Activated gamma-delta T cell (primary cell): ENCODE measurements at regions not wholly inside any gene's neighbourhood (a gene's known extent, or its start where the extent isn't known, plus 50 kb on each side); places are given as distances from the start of the nearest gene placed in this dataset.

ENCODE experiments used
- DNase-seq: peaks from one replicate; lab custom pipeline; 2025; lab: John Stamatoyannopoulos, UW

- no peak for DNase-seq
Measured at GRCh38 chr15:31828594-31828993, 201.7 kb upstream of the CHRNA7 start.

DNA sequence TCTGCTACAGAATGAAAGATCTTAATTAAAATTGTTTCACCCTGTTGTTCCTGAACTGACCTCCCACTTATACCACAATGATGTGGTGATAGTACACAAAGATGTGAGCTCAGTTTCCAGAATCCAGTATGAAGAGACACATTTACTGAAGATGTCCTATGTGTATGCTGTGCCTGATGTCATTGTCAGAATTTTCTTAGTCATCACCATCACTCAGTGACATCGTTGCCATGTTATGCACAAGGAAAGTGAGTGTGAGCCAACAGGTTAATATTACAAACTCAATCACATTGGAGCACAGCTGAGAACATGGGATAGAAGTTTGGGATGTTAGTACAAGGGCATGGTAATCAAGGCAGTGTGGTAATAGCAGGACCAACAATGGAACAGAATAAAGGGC, 199.7 kb upstream of the CHRNA7 start:
- DNase-seq = no peak

DNA sequence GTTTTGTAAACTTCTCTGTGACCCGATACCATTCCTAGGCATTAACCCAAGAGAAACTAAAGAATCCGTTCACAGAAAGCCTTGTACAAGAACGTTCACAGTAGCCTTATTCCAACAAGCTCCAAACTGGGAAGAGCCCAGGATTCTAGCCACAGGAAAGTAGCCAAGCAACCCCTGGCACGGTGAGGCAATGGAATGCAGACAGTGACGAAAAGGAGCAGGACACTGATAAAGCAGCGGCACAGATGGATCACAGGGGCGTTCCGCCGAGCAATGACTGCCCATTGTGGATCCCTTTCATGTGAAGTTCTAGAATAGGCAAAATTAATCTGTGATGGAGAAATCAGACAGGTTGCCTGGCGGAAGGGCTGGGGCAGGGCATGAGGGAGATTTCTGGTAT, 198.7 kb upstream of the CHRNA7 start:
- no peak for DNase-seq

DNA sequence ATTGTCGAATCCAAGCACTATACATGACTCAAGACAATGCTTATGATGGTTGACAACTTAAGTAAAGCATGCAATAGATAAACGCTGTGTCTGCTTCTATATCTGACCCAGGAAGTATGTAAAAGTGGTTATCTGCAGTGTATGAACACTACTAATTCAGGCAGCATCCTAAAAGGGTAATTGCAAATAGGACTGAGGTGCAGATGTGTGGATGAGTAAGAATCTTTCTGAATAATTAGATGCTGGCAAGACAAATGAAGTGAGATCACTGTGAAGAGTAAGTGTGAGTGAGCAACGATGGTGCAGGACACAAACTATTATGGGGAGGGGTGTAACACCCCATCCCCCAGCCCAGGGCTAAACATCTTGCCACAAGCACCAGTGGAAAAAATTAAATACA, 195.7 kb upstream of the CHRNA7 start:
- no peak for DNase-seq

DNA sequence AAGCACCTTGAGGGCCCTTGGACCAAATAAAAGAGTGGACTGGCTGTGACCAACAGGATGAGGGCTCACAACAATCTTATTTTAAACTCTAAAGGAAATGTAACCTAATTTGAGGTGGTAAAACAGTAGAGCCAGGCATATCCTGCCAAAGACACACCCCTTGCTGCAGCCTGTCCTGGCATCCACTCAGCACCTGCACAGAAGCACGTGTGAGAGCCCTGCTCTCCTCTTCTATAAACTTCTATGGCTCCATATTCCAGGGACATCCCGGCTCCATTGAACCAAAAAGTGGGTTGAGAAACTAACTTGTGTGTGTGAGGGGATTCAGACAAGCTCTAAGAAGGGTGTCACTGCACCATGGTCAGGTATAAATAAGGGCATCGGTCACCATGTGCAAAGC, 190.9 kb upstream of the CHRNA7 start:
- DNase-seq = no peak

- DNase-seq = no peak
Measured at GRCh38 chr15:31840849-31841476, 189.4 kb upstream of the CHRNA7 start.

DNA sequence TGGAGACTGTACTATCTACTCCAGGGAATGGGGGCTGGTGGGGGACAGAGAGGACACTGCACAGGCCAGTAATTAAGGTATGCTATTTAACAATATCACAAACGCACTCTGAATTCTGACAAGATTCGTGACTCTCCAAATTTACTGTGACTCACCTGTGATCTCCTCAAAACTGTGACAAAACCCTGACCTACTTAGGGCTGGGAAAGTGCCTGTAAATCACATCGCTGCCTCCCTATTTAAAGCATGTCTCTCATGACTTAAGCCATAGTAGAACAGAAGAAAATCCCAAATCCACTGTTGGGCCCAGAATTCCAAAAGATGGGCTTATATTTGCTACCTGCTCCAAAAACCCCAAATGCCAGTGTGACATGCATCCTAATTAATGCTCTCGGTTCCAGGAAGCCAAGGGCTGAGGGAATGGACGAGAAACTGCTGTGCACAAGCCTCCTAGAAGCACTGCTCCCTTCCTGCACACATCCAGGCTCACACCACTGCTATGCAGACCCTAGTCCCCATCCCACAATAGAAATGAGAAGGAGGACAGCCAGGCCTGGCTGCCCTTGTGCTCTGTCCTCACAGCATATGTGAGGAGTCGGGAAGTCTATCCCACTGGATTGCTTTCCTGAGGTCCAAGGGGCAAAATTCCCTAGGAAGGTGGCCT, 187.7 kb upstream of the CHRNA7 start:
- no peak for DNase-seq

DNA sequence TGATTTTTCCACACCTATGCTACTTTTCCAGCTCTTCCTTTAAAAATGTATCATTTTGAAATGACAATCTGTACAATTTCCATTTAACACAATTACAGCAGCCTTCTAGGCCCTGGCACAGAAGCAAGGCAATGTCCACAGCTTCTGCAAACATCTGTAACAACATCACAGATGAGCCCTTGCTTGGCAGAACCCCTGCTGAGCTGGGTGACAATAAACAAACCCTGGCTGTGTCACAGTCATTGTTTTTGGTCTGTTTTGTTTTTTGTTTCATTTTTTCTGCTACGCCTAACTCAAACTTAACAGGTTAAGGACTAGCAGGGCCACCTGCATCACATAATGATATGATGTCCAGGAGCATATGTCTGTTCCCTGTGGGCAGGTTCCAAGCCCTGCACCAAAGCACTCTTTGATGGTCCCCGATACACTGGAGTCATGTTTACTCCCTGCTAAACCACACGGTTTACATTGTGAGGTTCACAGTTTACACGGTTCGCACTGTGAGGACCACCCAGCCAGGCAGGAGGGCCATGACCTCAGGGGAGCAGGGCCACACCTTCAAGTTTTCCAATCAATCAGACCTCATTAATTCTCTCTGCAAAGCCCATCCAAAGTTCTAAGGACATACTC, 186.8 kb upstream of the CHRNA7 start:
- no peak for DNase-seq

DNA sequence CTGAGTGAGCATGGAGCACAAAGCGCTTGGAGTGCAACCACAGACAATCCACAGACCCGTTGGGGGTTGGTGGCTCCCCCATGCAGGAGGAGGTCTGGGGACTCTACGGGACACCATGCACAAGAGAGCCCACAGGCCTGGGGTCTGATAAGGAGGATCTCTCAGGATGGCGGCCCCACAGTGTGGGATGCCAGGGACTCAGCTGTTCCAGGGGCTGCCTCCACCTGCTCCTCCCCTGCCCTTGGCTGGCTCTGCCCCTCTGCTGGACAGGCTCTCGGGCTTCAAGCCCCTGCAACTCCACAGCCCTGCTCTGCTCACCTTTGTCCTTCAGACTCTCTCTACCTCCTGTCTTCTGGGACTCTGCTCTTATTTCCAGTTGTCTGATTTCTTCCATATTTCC, 184.5 kb upstream of the CHRNA7 start:
- DNase-seq = no peak

- no peak for DNase-seq
Measured at GRCh38 chr15:31847961-31848360, 182.4 kb upstream of the CHRNA7 start.

DNA sequence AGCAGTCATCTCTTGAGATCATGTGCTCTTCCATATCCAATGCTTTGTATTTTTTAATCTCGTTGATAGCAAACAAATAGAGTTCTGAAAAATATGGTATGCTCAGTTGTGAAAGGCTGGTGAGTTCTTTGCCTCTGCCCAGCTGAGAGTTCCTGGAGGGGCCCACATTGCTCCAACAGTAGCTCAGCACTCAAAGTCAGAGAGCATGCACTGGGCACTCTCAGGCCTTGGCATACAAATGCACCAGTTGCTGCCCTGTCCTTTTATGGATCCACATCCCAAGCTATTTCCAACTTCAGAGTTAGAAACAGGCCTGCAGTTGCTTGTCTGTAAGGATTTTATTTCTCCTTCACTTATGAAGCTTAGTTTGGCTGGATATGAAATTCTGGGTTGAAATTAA, 181.7 kb upstream of the CHRNA7 start:
- no peak for DNase-seq

DNA sequence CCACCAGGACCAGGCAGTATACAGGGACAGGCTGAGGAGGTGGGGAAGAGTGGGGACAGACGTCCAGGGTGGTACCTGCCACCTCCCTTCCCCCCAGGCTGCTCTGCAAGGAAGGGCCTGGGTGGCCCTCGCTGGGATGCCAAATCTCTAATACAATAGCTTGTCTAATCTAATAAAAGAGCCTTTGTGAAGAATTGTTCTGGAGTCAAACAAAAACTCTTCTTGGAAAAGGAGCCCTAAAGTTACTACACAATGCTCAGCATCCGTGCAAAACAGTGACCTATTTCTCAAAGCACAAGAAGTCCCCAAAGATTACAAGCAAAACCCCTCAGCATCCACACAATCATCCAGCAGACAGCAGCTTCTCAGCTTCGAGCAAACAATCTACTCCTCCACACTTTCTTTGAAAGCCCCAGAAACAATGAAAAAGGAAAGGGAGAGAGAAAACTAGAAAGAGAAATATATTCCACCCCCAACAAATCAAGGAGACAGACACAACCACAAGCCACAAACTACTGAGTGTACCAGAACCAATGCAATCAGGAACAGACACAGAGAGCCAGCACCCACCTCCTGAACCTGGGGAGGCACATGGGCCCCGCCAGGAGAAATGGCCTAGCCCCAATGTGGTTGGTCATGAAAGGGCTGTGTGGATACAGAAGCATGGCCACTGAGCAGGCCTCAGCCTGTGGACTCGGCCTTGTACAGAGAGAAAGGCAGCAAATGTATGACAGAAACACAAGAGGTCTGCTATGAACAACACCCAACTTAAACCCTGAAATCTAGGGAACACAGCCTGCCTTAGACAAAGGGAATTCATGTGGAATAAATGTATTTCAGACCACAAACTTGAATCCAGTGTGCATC, 177.1 kb upstream of the CHRNA7 start:
- no peak for DNase-seq

DNA sequence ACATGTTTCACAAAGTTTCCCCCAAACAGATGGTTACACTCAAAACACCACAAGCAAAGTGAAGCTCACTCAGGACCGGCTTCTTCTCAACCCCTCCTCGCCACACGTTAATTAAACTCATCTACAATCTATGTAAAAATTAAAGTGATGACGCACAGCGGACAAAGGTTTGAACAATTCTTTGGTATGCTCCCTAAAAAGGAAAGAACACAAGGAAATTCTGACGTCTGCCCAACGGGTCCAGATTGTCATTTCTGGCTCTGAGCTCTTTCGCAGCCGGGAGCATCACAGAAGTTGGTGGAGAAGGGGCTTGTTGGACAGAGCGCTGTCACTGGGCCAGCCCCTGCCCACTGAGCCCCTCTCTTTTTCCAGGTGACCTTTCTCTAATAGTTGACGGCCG, 173.7 kb upstream of the CHRNA7 start:
- DNase-seq = no peak

- DNase-seq = no peak
Measured at GRCh38 chr15:31857194-31857593, 173.1 kb upstream of the CHRNA7 start.

GRCh38 chr15:31858026-31858425, 172.3 kb upstream of the CHRNA7 start:
- DNase-seq = no peak

DNA sequence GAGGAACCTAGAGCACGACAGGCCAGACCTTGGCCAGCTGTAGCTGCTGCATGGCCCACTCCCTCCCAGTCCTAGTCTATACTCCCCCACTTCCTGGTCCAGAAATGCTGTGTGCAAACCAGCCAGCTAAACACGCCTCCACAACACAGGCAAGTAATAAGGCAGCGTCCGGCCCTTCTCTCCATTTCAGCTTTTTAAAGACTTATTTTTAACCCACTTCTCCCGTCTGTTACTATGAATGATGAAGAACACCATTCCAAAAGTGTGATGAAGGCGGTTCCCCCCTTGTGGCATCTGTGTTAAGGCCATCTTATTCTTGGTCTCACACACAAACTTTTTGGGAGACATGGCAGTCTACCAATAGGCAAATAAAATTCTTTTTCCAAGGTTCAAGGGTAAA, 164.1 kb upstream of the CHRNA7 start:
- no peak for DNase-seq

GRCh38 chr15:31867536-31868442, 162.5 kb upstream of the CHRNA7 start:
- peak; percentile 16 for DNase-seq

GRCh38 chr15:31869686-31870307, 160.5 kb upstream of the CHRNA7 start:
- DNase-seq = no peak

- DNase-seq = peak; percentile 75
Measured at GRCh38 chr15:31870328-31871165, 159.8 kb upstream of the CHRNA7 start, which contains the start of gene OTUD7A. TSS of gene OTUD7A (minus strand) at chr15:31870673.
